GM23338 (cell line): ENCODE measurements at regions not wholly inside any gene's neighbourhood (a gene's known extent, or its start where the extent isn't known, plus 50 kb on each side); places are given as distances from the start of the nearest gene placed in this dataset.

Source experiments
- ATAC-seq: fragments of 200-7000 bp; cut with Tn5 transposase; 3 replicates; pipeline ENCODE4 v1.9.1; 2020
- DNase-seq: peaks from one replicate; pipeline ENCODE4 v3.0.0-alpha.2; 2015; ENCODE audit warnings: low spot score
- H2AFZ ChIP-seq: fragments of 200-600 bp; sonication (generic); 2 replicates; pipeline ENCODE4 v1.8.0; 2016; ENCODE audit warnings: antibody characterized with exemption, mild to moderate bottlenecking, moderate library complexity
- H3F3A ChIP-seq: fragments of 200-600 bp; sonication (generic); replicated peaks from 2 replicates; pipeline ENCODE4 v1.8.0; 2017; ENCODE audit warnings: antibody characterized with exemption, mixed run types, low read depth
- H3K27ac ChIP-seq: fragments of 200-600 bp; sonication (generic); 2 replicates; pipeline ENCODE4 v1.6.1; 2016; ENCODE audit warnings: low read depth
- H3K27me3 ChIP-seq: fragments of 200-600 bp; sonication (generic); 2 replicates; pipeline ENCODE4 v1.8.0; 2016; ENCODE audit warnings: mild to moderate bottlenecking, mixed run types, moderate library complexity; ENCODE audit not compliant: insufficient read depth
- H3K36me3 ChIP-seq: fragments of 200-600 bp; sonication (generic); 2 replicates; pipeline ENCODE4 v1.8.0; 2016; ENCODE audit warnings: mild to moderate bottlenecking; ENCODE audit not compliant: insufficient read depth
- H3K4me1 ChIP-seq: fragments of 200-600 bp; sonication (generic); 2 replicates; pipeline ENCODE4 v1.8.0; 2016; ENCODE audit warnings: mild to moderate bottlenecking, moderate library complexity; ENCODE audit not compliant: insufficient read depth
- H3K4me2 ChIP-seq: fragments of 200-600 bp; sonication (generic); 2 replicates; pipeline ENCODE4 v1.7.1; 2017; ENCODE audit warnings: mixed run types
- H3K4me3 ChIP-seq: fragments of 200-600 bp; sonication (generic); 2 replicates; pipeline ENCODE4 v1.6.1; 2016; ENCODE audit warnings: mixed run types
- H3K79me2 ChIP-seq: fragments of 200-600 bp; sonication (generic); replicated peaks from 2 replicates; pipeline ENCODE4 v1.8.0; 2017; ENCODE audit warnings: mild to moderate bottlenecking; ENCODE audit not compliant: insufficient read depth
- H3K9me2 ChIP-seq: fragments of 200-600 bp; sonication (generic); 2 replicates; pipeline ENCODE4 v1.8.0; 2017; ENCODE audit not compliant: insufficient read depth
- H4K20me1 ChIP-seq: fragments of 200-600 bp; sonication (generic); replicated peaks from 2 replicates; pipeline ENCODE4 v1.8.0; 2017; ENCODE audit warnings: mild to moderate bottlenecking; ENCODE audit not compliant: insufficient read depth
- H3K27ac Mint-ChIP-seq: 2 replicates; pipeline ENCODE4 v1.8.0; 2020; ENCODE audit warnings: inconsistent platforms, mild to moderate bottlenecking, moderate library complexity, mixed read lengths
- H3K27me3 Mint-ChIP-seq: 3 replicates; pipeline ENCODE4 v1.8.0; 2022; ENCODE audit warnings: low read depth, mild to moderate bottlenecking, moderate library complexity, mixed read lengths, inconsistent platforms; ENCODE audit not compliant: insufficient read depth, poor library complexity
- H3K36me3 Mint-ChIP-seq: 3 replicates; pipeline ENCODE4 v1.8.0; 2021; ENCODE audit warnings: low read depth, mild to moderate bottlenecking, inconsistent platforms, moderate library complexity, mixed read lengths
- H3K4me1 Mint-ChIP-seq: 3 replicates; pipeline ENCODE4 v1.8.0; 2020; ENCODE audit warnings: mild to moderate bottlenecking, inconsistent platforms, mixed read lengths
- H3K4me3 Mint-ChIP-seq: 3 replicates; pipeline ENCODE4 v1.8.0; 2021; ENCODE audit warnings: moderate library complexity, mild to moderate bottlenecking, inconsistent platforms, mixed read lengths
- H3K9me3 Mint-ChIP-seq: 3 replicates; pipeline ENCODE4 v1.8.0; 2020; ENCODE audit warnings: moderate library complexity, mild to moderate bottlenecking, inconsistent platforms, mixed read lengths
- CTCF ChIP-seq, 2 experiments: fragments of 200-600 bp in 1 of 2; sonication (generic) in 1 of 2; conservative IDR thresholded peaks; 2 replicates each; pipeline versions ENCODE4 v1.5.1 to v1.6.1; 2016 to 2017; ENCODE audit warnings: antibody characterized with exemption in 2 of 2, low read depth in 2 of 2, mild to moderate bottlenecking in 2 of 2, moderate library complexity in 1 of 2
- EZH2 ChIP-seq: fragments of 200-600 bp; sonication (generic); IDR thresholded peaks from one replicate; pipeline ENCODE4 v1.8.0; 2017; ENCODE audit warnings: antibody characterized with exemption, mild to moderate bottlenecking, low read depth; ENCODE audit not compliant: unreplicated experiment
- EZH2phosphoT487 ChIP-seq: fragments of 200-600 bp; sonication (generic); IDR thresholded peaks from one replicate; pipeline ENCODE4 v1.8.1; 2018; ENCODE audit warnings: antibody characterized with exemption; ENCODE audit not compliant: unreplicated experiment
- JUNB ChIP-seq: IDR thresholded peaks from one replicate; pipeline ENCODE4 v1.6.1; 2016; ENCODE audit warnings: antibody characterized with exemption; ENCODE audit not compliant: unreplicated experiment
- NANOG ChIP-seq: IDR thresholded peaks from 2 replicates; pipeline ENCODE4 v1.6.1; 2016; ENCODE audit warnings: antibody characterized with exemption, borderline replicate concordance
- POLR2AphosphoS5 ChIP-seq: IDR thresholded peaks from 2 replicates; pipeline ENCODE4 v1.6.1; 2016; ENCODE audit warnings: antibody characterized with exemption, low read depth
- REST ChIP-seq: IDR thresholded peaks from one replicate; pipeline ENCODE4 v1.6.1; 2018; ENCODE audit warnings: antibody characterized with exemption; ENCODE audit not compliant: unreplicated experiment
- STAT1 ChIP-seq: IDR thresholded peaks from one replicate; pipeline ENCODE4 v1.6.1; 2016; ENCODE audit warnings: antibody characterized with exemption; ENCODE audit not compliant: unreplicated experiment
- ZNF331 ChIP-seq: fragments of 250-450 bp; sonication (Bioruptor Pico); IDR thresholded peaks from 2 replicates; pipeline ENCODE4 v1.5.0; 2020; ENCODE audit warnings: low read depth, mild to moderate bottlenecking, moderate library complexity
- ZNF462 ChIP-seq: fragments of 250-450 bp; sonication (Bioruptor Pico); IDR thresholded peaks from 2 replicates; pipeline ENCODE4 v1.5.0; 2020; ENCODE audit warnings: mild to moderate bottlenecking, moderate library complexity

GRCh38 chr3:26264708-26265107, 357.9 kb upstream of the LRRC3B start:
- Mint-ChIP-seq H3K4me3 (no peak overlapping the region), H3K36me3 (no peaks in the 10 kb centered on the region), H3K9me3 (no peaks in the 10 kb centered on the region), H3K27ac (no peak overlapping the region), H3K27me3 (no peaks in the 10 kb centered on the region), H3K4me1 (peaks cover 6% of the 10 kb centered on the region; the same call in 2 of the 3 replicates)
- DNase-seq (peak; percentile 36), ATAC-seq (peak; percentile 61)
- Histone ChIP-seq H3K9me2 (no peaks in the 10 kb centered on the region), H3K4me2 (no peak overlapping the region), H3K4me1 (no peaks in the 10 kb centered on the region), H3K27ac (no peak overlapping the region), H3K36me3 (no peaks in the 10 kb centered on the region), H3K4me3 (no peak overlapping the region), H4K20me1 (no peaks in the 10 kb centered on the region), H3F3A (no peaks in the 10 kb centered on the region), H2AFZ (no peak overlapping the region), H3K79me2 (no peaks in the 10 kb centered on the region), H3K27me3 (no peaks in the 10 kb centered on the region)
- TF ChIP-seq JUNB (no peak), EZH2phosphoT487 (no peak)

- TF ChIP-seq STAT1 (no peak), EZH2phosphoT487 (no peak), JUNB (no peak), ZNF462 (CRISPR knock-in tag) (no peak), NANOG (no peak), REST (no peak), CTCF (conservative IDR thresholded peaks at IDR 0.05; ENCODE audit: low read depth in 2 of 2) (no peak), ZNF331 (CRISPR knock-in tag) (no peak), EZH2 (no peak), POLR2AphosphoS5 (no peak)
- no peaks in the 10 kb centered on the region for H3K27me3 ChIP-seq
- no peak for DNase-seq
- 0 out of 2 replicates have a peak, but pooled peaks cover 4% of the 10 kb centered on the region for H3K9me2 ChIP-seq
- H3K4me3 ChIP-seq, result no peak overlapping the region
- no peak overlapping the region for H3K4me3 Mint-ChIP-seq
- ATAC-seq, result no peak
- H3K9me3 Mint-ChIP-seq, result no peaks in the 10 kb centered on the region
- H2AFZ ChIP-seq, result no peak overlapping the region
- no peak overlapping the region for H3K27ac ChIP-seq
- no peaks in the 10 kb centered on the region for H3K79me2 ChIP-seq
- H3K27ac Mint-ChIP-seq, result no peak overlapping the region
- H3F3A ChIP-seq, result no peaks in the 10 kb centered on the region
- peaks cover 10% of the 10 kb centered on the region for H3K4me1 ChIP-seq
- no peaks in the 10 kb centered on the region for H3K36me3 Mint-ChIP-seq
- H4K20me1 ChIP-seq, result no peaks in the 10 kb centered on the region
- H3K4me1 Mint-ChIP-seq, result peaks cover 12% of the 10 kb centered on the region
- H3K36me3 ChIP-seq, result no peaks in the 10 kb centered on the region
- H3K27me3 Mint-ChIP-seq, result peaks cover 2% of the 10 kb centered on the region
- H3K4me2 ChIP-seq, result no peak overlapping the region
Observed at GRCh38 chr3:26271848-26272247, 350.7 kb upstream of the LRRC3B start.
